ENCODE measurements at regions not wholly inside any gene's neighbourhood (a gene's known extent, or its start where the extent isn't known, plus 50 kb on each side); places are given as distances from the start of the nearest gene placed in this dataset.

DNA sequence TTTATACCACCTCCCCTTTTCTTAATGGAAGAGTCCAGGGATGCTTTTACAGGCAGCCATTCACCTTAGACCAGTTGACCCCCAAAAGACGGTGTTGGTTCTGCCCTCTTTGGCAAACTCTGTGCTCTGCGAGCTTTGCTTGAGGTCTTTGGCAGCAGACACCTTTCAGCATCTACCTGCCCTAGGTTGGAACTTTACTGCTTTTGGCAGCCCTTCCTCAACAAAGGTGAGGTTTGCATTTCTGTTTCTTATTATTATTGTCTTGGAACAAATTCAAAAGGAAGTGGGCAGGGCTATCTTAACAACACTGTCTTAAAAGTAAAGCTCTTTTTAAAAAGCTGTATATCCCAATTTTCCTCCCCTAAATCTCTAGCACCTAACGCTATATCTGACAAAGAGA is 136.4 kb upstream of the SLC14A2 start:
- DNase-seq, result no peak
- TF ChIP-seq, protein P1, sequence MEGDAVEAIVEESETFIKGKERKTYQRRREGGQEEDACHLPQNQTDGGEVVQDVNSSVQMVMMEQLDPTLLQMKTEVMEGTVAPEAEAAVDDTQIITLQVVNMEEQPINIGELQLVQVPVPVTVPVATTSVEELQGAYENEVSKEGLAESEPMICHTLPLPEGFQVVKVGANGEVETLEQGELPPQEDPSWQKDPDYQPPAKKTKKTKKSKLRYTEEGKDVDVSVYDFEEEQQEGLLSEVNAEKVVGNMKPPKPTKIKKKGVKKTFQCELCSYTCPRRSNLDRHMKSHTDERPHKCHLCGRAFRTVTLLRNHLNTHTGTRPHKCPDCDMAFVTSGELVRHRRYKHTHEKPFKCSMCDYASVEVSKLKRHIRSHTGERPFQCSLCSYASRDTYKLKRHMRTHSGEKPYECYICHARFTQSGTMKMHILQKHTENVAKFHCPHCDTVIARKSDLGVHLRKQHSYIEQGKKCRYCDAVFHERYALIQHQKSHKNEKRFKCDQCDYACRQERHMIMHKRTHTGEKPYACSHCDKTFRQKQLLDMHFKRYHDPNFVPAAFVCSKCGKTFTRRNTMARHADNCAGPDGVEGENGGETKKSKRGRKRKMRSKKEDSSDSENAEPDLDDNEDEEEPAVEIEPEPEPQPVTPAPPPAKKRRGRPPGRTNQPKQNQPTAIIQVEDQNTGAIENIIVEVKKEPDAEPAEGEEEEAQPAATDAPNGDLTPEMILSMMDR (IDR thresholded peaks at IDR 0.05), result no peak
- no peak overlapping the region for H3K27ac ChIP-seq

GRCh38 chr18:45480219-45481015 is 134.9 kb upstream of the SLC14A2 start:
- no peaks in the 10 kb centered on the region for H3K27me3 ChIP-seq (ENCODE audit: low read depth)
- ATAC-seq, result no peak
- TF ChIP-seq, protein P1 (IDR thresholded peaks at IDR 0.05), result no peak
- no peaks in the 10 kb centered on the region for H3K4me1 ChIP-seq
- H3K27ac ChIP-seq, result no peak overlapping the region
- no peaks in the 10 kb centered on the region for H3K9me3 ChIP-seq
- DNase-seq, result no peak
- H3K36me3 ChIP-seq, result no peaks in the 10 kb centered on the region
- intact Hi-C loops (cut with DNase I), result no loop called here
- no peak overlapping the region for H3K4me3 ChIP-seq

More for the DNA sequence above, 136.4 kb upstream of the SLC14A2 start:
- ATAC-seq, result no peak
- intact Hi-C loops (cut with DNase I), result no loop called here
- Histone ChIP-seq H3K36me3 (no peaks in the 10 kb centered on the region), H3K4me3 (no peak overlapping the region), H3K9me3 (no peaks in the 10 kb centered on the region), H3K27me3 (ENCODE audit: low read depth) (no peaks in the 10 kb centered on the region), H3K4me1 (no peaks in the 10 kb centered on the region)

GRCh38 chr18:45481821-45482220 is 133.5 kb upstream of the SLC14A2 start:
- Histone ChIP-seq H3K4me3 (no peak overlapping the region), H3K27ac (no peak overlapping the region), H3K27me3 (ENCODE audit: low read depth) (no peaks in the 10 kb centered on the region), H3K36me3 (no peaks in the 10 kb centered on the region), H3K4me1 (no peaks in the 10 kb centered on the region), H3K9me3 (no peaks in the 10 kb centered on the region)
- intact Hi-C loops (cut with DNase I), result no loop called here
- DNase-seq, result no peak
- ATAC-seq, result no peak
- TF ChIP-seq, protein P1 (IDR thresholded peaks at IDR 0.05), result no peak

DNA sequence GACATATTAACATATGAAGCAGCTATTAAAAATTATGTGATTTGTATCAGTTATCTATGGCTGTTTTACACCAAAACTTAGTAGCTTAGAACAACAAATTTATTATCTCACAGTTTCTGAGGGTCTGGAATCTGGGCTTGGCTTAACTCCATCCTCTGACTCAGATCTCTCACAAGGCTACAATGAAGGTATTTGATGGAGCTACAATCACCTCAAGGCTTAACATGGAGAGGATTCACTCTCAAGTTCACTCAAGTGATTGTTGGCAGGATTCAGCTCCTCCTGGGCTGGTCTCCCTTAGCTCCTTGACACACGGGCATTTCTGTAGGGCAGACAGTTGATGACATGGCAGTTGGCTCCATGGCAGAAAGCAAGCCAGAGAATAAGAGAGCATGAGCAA is 133.0 kb upstream of the SLC14A2 start:
- intact Hi-C loops (cut with DNase I), result no loop called here
- Histone ChIP-seq H3K36me3 (no peaks in the 10 kb centered on the region), H3K4me1 (no peaks in the 10 kb centered on the region), H3K27me3 (ENCODE audit: low read depth) (no peaks in the 10 kb centered on the region), H3K9me3 (no peaks in the 10 kb centered on the region), H3K27ac (no peak overlapping the region), H3K4me3 (no peak overlapping the region)
- TF ChIP-seq, protein P1 (IDR thresholded peaks at IDR 0.05), result no peak
- no peak for ATAC-seq
- DNase-seq, result no peak

GRCh38 chr18:45487581-45487980 is 127.7 kb upstream of the SLC14A2 start:
- ATAC-seq (no peak), DNase-seq (no peak)
- Histone ChIP-seq H3K36me3 (no peaks in the 10 kb centered on the region), H3K27me3 (ENCODE audit: low read depth) (no peaks in the 10 kb centered on the region), H3K9me3 (no peaks in the 10 kb centered on the region), H3K27ac (no peak overlapping the region), H3K4me1 (no peaks in the 10 kb centered on the region), H3K4me3 (no peak overlapping the region)
- TF ChIP-seq, protein P1 (IDR thresholded peaks at IDR 0.05), result no peak
- intact Hi-C loops (cut with DNase I), result no loop called here
